Superior temporal gyrus (tissue), 1 donor: ENCODE measurements at regions not wholly inside any gene's neighbourhood (a gene's known extent, or its start where the extent isn't known, plus 50 kb on each side); places are given as distances from the start of the nearest gene placed in this dataset.

Experiments used
- DNase-seq: peaks from one replicate; pipeline ENCODE4 v3.0.0-alpha.2; 2016; ENCODE audit errors: extremely low spot score

GRCh38 chr5:3281366-3281765, 314.3 kb upstream of the IRX1 start:
- DNase-seq = no peak

DNA sequence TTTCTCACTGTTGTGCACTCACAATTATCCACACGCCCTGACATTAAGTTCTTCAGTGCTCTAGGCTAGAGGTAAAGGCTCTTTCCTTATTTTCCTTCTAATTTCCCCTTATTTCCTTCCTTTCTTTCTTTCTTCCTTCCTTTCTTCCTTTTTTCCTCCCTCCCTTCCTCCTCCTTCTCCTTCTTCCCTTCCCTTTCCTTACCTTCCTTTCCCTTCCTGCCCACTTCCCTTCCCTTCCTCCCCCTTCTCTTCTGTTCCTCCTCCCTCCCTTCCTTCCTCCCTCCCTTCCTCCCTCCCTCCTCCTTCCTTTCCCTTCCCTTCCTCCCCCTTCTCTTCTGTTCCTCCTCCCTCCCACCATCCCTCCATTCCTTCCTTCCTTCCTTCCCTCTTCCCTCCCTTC, 317.0 kb upstream of the IRX1 start:
- DNase-seq = no peak

DNA sequence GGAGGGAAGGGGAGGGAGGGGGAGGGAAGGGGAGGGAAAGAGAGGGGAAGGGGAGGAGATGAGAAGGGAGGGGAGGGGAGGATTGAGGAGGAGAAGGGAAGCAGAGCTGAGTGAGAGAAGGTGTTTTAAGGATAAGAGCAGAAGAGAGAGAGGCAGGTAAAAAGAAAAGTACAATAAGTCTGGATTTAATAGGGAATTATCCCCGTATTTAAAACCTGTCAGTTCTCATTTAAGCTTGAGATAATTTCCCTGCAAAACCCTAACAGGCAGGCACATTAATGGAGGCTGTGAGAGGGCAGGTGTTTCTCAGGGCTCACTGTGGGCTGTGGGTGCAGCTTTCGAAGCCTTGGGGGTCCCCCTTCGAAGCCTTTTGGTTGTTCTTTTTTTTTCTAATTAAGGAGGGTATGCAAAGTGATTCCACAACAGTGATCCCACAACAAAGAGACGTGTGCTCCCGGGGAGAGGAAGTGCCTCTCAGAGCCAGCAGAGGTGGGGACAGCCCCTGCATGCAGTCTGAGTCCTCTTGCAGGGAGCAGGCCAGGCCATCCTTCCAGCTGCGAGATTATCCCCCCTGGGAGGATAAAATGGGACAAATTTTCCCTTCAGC, 317.9 kb upstream of the IRX1 start:
- DNase-seq = no peak

DNA sequence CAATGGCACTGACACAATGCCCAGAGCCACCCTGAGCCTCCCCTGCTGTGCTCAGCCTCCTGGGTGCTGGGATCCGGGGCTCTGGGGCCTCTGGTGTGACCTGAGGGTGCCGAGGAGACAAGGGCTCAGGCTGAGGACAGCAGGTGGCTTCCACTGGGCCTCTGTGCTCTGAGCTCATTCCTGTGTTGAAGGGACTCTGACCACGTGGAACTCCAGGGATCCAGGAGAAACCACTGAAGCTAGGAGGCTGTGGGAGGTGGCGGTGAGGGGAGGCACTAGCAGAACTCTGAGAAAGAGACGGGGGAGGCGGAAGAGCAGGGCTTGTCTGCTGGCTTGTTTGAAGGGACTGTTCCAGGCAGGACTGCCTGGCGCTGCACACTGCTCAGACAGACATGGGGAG, 318.7 kb upstream of the IRX1 start:
- no peak for DNase-seq

DNA sequence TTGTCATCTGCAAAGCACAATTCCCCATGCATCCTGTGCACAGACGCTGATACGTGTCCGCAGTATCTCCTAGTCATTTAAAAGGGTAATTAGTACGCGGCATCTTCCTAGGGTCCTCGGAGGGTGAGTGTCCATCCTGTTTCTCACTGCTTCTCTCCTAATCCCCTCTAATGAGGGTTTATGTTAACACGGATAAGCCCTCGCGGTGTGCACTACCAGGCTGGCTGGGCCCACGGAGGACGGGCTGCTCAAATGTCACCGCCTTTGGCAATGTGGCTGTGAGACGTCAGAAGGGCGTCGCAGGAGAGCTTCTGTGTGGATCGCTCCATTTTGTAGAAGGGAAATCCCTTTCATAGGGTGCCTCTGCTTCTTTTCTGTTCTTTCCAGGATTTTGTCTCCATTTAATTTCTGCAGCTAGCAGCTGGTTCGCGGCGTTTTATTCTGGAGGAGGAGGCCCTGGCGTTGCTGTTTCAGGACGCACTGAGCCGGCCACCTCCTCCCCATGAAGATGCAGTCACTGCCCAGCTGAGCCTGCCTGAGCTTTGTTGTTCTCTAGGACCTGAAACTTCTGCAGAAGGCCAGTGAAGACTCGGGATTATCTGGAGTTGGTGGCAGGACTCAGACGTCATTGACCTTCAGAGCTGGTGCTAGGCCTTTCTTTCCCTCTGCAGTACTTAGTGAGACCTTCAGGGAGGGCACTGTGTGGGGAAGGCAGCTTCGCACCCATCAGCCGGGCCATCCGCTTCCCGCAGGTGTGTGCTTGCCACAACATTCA, 326.1 kb upstream of the IRX1 start:
- DNase-seq = no peak

- DNase-seq = no peak
Measured at GRCh38 chr5:3268760-3269330, 326.8 kb upstream of the IRX1 start.

DNA sequence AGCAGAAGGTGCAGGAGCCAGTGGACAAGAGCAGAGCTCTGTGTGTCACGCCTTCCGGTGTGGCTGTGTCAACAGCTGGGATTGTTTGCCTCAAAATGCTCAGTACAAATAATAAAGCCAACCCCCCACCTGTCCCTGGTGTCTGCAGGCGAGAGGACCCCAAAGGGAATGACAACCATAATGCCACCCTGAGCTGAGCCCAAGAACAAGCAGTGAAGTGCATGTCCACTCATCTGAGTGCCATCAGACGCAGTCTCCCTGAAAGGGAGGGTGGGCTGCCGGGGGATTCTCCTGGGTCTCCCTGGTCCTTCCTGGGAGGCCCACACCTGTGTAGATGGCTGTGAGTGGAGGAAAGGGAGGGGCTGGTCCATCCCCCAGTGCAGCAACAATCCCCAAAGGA, 328.8 kb upstream of the IRX1 start:
- DNase-seq = no peak

GRCh38 chr5:3265936-3266335, 329.7 kb upstream of the IRX1 start:
- DNase-seq = no peak

DNA sequence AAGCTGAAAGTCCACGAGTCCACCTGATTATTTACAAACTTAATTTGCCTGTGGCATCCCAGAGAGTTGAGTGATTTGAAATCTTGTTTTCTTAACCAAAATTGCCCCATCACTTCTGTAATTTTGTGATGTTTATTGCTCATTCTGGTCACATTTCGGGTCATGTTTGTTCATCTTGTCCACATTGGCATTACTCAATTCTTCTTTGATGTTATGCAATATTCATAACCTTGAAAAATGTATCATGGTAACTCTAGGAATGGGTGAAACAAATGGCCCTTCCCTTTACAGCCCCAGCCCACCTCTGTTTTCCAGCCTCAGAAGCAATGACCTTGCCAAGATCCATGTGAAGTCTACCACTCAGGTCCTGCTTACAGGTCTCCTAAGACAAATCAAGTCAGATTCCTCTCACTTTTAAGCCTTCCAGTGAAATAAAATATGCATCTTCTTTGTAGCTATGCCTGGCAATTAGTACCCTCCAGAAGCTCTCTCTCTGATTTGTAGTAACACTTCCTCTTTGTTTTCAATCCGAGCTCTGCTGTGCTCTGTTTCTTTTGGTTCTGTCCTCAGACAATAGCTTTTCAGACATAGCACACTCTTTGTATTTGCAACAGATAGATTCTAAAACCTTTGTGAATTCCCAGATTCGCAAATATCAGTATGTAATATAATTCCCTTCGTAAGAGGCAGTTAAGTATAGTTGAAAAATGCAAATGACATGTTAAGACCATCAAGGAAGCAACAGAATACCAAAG, 330.3 kb upstream of the IRX1 start:
- peak; percentile 84 for DNase-seq

- no peak for DNase-seq
Measured at GRCh38 chr5:3262451-3262850, 333.2 kb upstream of the IRX1 start.

DNA sequence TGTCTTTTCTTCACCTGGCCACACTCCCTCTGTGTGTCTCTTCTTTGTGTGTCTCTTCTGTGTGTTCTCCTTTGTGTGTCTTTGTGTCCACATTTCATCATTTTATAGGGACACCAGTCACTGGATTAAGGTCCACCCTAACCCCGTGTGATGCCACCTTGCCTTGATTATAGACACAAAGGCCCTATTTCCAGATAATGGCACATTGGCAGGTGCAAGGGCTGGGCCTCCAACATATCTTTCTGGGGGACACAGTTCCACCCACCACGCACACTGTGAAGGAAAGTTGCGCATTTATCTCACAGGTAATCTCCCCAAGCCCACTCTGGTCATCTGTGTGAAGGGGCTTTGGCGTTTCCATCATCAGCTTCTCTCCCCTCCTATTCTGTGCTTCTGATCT, 334.6 kb upstream of the IRX1 start:
- no peak for DNase-seq

- peak; percentile 38 for DNase-seq
Measured at GRCh38 chr5:3258050-3258449, 337.6 kb upstream of the IRX1 start.

DNA sequence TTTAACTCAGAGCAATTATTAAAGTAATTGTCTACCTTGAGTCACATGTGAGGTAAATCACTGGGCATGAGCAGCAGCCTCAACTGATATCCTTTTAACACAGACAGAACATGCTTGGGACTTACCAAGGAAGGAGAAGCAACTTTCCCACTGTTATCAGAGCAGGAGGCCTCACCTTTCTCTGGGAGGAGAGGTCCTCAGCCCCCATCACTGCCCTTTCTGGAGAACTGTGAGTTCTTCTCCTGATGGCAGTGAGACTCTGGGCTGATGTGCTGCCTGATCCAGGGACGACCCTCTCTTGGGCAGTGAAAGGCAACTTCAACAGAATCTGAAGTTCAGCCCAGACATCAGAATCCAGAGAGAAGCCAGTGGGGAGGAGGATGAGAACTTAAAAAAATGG, 343.4 kb upstream of the IRX1 start:
- no peak for DNase-seq

GRCh38 chr5:3251784-3252183, 343.8 kb upstream of the IRX1 start:
- DNase-seq = no peak

GRCh38 chr5:3249401-3249800, 346.2 kb upstream of the IRX1 start:
- DNase-seq = no peak

GRCh38 chr5:3237276-3237868, 358.3 kb upstream of the IRX1 start:
- DNase-seq = no peak

DNA sequence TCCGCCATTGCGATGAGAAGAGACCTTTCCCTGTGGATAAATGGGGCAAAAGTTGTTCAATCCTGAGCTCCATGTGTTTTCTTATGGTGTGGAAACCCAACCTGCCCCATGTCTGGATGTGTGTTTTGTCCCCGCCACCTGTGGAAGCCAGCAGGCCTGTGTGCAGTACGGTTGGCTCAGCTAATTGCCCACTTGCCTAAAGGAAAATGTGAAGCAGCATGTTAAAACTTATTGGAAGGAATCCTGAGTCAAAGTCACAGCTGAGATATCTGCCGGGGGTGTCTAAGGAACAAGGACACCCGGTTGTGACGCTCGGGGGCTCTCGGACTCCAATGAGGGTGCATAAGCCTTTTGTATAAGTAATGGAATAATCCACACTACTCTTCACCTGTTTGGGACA, 361.1 kb upstream of the IRX1 start:
- no peak for DNase-seq

DNA sequence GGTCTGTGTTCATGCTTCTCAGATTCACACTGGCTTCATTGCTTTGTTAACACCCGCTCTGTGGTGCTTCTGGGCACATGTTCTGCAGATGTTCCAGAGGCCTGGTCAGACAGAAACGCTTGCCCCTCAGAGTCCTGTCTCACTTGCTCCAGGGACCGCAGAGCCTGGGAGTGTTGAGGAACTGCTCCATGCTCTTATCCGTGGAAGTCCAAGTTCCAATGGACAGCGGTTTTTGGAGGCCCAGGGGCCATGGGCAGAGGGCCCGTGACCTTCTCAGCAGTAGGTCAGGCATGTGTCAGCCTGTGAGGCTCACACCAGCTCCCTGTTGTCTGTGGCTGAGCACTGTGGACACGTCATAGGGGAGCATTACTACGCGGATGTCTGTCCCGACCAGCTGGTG, 364.7 kb upstream of the IRX1 start:
- no peak for DNase-seq

GRCh38 chr5:3230254-3230653, 365.4 kb upstream of the IRX1 start:
- no peak for DNase-seq

- peak; percentile 78 for DNase-seq
Measured at GRCh38 chr5:3226196-3226920, 369.3 kb upstream of the IRX1 start.

DNA sequence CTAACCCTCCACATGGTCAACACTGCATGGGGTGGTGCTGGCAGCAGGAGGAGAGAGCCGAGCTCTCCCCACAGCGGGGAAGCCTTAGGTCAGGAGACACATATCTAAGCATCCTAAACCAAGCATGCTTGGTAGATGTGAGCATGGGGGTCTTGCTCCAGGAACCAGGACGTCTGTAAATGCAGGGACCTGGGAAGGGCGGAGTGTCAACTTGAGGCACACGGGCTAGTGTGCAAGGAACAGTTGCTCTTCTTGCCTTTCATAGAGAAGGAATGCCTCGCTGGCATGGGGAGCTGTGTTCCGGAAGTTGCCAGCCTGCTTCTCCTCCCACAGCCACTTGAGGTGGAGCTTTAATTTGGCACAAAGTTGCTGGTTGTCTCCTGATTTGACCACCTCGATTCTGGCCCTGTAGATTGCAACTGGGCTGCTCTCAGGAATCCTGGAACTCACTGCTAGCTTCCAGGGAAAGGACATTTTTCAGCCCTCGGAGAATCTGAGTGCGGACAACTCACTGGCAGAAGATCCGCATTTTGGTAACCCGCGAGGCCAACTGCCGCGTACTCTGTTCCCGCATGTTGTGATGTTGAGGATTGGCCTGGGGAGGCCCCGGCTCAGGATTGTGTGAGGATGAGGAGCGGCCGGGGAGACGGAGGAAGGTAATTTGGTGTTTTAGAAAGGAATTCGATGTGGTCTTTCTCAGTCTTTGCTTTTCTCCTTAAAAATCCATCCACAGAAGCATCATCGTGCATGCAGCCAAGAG, 370.3 kb upstream of the IRX1 start:
- no peak for DNase-seq
